HepG2 (cell line): ENCODE measurements at regions not wholly inside any gene's neighbourhood (a gene's known extent, or its start where the extent isn't known, plus 50 kb on each side); places are given as distances from the start of the nearest gene placed in this dataset.

Experiments used
- ATAC-seq: fragments of 200-7000 bp; cut with Tn5 transposase; 3 replicates; pipeline ENCODE4 v1.9.1; 2020; ENCODE audit warnings: mild to moderate bottlenecking, moderate library complexity
- BruUV-seq: library from RNA; stranded (reverse); fragments of 400-500 nt; replicated peaks from 2 replicates; lab custom pipeline; 2021; lab: Mats Ljungman, UMichigan
- CTCF ChIA-PET: fragments of 300-600 bp; formaldehyde crosslinking; extraction: SDS; loops from one replicate; lab custom pipeline; 2021; ENCODE audit warnings: low total read pairs, inconsistent platforms, low intra/inter-chr PET ratio; lab: Yijun Ruan, JAX
- POLR2A ChIA-PET: fragments of 350-600 bp; sonication (Branson Sonifier 250); formaldehyde crosslinking; loops from one replicate; lab custom pipeline; 2020; ENCODE audit warnings: antibody characterized with exemption, inconsistent platforms; lab: Yijun Ruan, JAX
- DNase-seq: peaks from one replicate; pipeline ENCODE4 v3.0.0-alpha.2; 2015; ENCODE audit warnings: low spot score
- FAIRE-seq: peaks from 3 replicates; lab custom pipeline; 2011; peaks lifted over from hg19 to GRCh38; lab: Jason Lieb, UNC
- H2AFZ ChIP-seq: one replicate; pipeline ENCODE4 v1.6.1; 2011; ENCODE audit warnings: low read length, inconsistent platforms
- H3K27ac ChIP-seq: fragments of 300-600 bp; 3 replicates; pipeline ENCODE4 v1.8.0; 2011; ENCODE audit warnings: mixed run types, mild to moderate bottlenecking, mixed read lengths, low read length, inconsistent platforms; ENCODE audit not compliant: insufficient read depth; ENCODE audit errors: extremely low read length
- H3K27me3 ChIP-seq, 2 experiments: fragments of 200-600 bp in 1 of 2; 2 replicates in 1 of 2; 3 replicates in 1 of 2; pipeline versions ENCODE4 v1.6.0 to v1.8.0; 2011; ENCODE audit warnings: low read length in 2 of 2, mild to moderate bottlenecking in 2 of 2, moderate library complexity in 2 of 2, inconsistent platforms in 1 of 2; ENCODE audit not compliant: insufficient read depth in 2 of 2, control insufficient read depth in 1 of 2
- H3K36me3 ChIP-seq, 2 experiments: fragments of 200-600 bp in 1 of 2; replicated peaks in 1 of 2; 2 replicates in 1 of 2; 3 replicates in 1 of 2; pipeline versions ENCODE4 v1.5.1 to v1.8.0; 2011; ENCODE audit warnings: low read length in 2 of 2, inconsistent platforms in 1 of 2; ENCODE audit not compliant: insufficient read depth in 2 of 2, control insufficient read depth in 1 of 2
- H3K4me1 ChIP-seq: 2 replicates; pipeline ENCODE4 v1.5.1; 2012; ENCODE audit warnings: low read length, inconsistent platforms; ENCODE audit not compliant: insufficient read depth
- H3K4me2 ChIP-seq: 2 replicates; pipeline ENCODE4 v1.6.0; 2011; ENCODE audit warnings: low read depth, low read length, inconsistent platforms
- H3K4me3 ChIP-seq, 3 experiments: fragments of 200-600 bp in 1 of 3; sonication (generic), shearing (Covaris generic) in 1 of 3; replicated peaks in 1 of 3; 2 replicates each; pipeline ENCODE4 v1.5.1; 2011 to 2016; ENCODE audit warnings: low read length in 3 of 3, inconsistent platforms in 2 of 3, low read depth in 2 of 3, mild to moderate bottlenecking in 2 of 3, control low read depth in 1 of 3, mixed read lengths in 1 of 3; ENCODE audit not compliant: insufficient read depth in 1 of 3
- H3K79me2 ChIP-seq: one replicate; pipeline ENCODE4 v1.6.1; 2011; ENCODE audit warnings: low read length, inconsistent platforms; ENCODE audit not compliant: insufficient read depth
- H3K9ac ChIP-seq: 2 replicates; pipeline ENCODE4 v1.6.0; 2011; ENCODE audit warnings: mild to moderate bottlenecking, low read depth, low read length, inconsistent platforms; ENCODE audit not compliant: insufficient read depth
- H3K9me3 ChIP-seq: 2 replicates; pipeline ENCODE4 v1.5.1; 2012; ENCODE audit warnings: mild to moderate bottlenecking, low read length
- H4K20me1 ChIP-seq: 2 replicates; pipeline ENCODE4 v1.6.0; 2011; ENCODE audit warnings: inconsistent platforms, mild to moderate bottlenecking, low read length, moderate library complexity; ENCODE audit not compliant: insufficient read depth
- ATM ChIP-seq: fragments of 450-650 bp; IDR thresholded peaks from 2 replicates; pipeline ENCODE4 v1.7.1; 2017; ENCODE audit warnings: mild to moderate bottlenecking, borderline replicate concordance
- CBX1 ChIP-seq: IDR thresholded peaks from one replicate; pipeline ENCODE4 v1.6.1; 2016; ENCODE audit warnings: antibody characterized with exemption, low read depth
- EP300 ChIP-seq, 3 experiments: sonication (generic) in 1 of 3; formaldehyde crosslinking in 1 of 3; IDR thresholded peaks; 2 replicates each; pipeline versions ENCODE4 v1.5.1 to v1.6.1; 2011 to 2020; ENCODE audit warnings: low read depth in 2 of 3, low read length in 2 of 3, borderline replicate concordance in 1 of 3, improper control_type of control experiment in 1 of 3, mild to moderate bottlenecking in 1 of 3, missing genetic modification reagents in 1 of 3, moderate library complexity in 1 of 3
- FOSL1 ChIP-seq: sonication (generic); formaldehyde crosslinking; IDR thresholded peaks from 2 replicates; pipeline ENCODE4 v1.9.0; 2021; ENCODE audit warnings: missing genetic modification reagents, borderline replicate concordance
- FOXA3 ChIP-seq: IDR thresholded peaks from 2 replicates; pipeline ENCODE4 v1.6.1; 2016; ENCODE audit warnings: missing genetic modification reagents, missing compliant biosample characterization
- MAFG ChIP-seq: sonication (generic); formaldehyde crosslinking; IDR thresholded peaks from 2 replicates; pipeline ENCODE4 v1.5.1; 2020; ENCODE audit warnings: mild to moderate bottlenecking, missing genetic modification reagents
- NFATC3 ChIP-seq: sonication (generic); formaldehyde crosslinking; IDR thresholded peaks from 2 replicates; pipeline ENCODE4 v1.5.1; 2020; ENCODE audit warnings: mild to moderate bottlenecking, missing genetic modification reagents
- NR1H2 ChIP-seq: sonication (generic); formaldehyde crosslinking; IDR thresholded peaks from 2 replicates; pipeline ENCODE4 v1.8.1; 2022; ENCODE audit warnings: low read depth, missing genetic modification reagents, borderline replicate concordance
- PREB ChIP-seq: sonication (generic); formaldehyde crosslinking; IDR thresholded peaks from 2 replicates; pipeline ENCODE4 v1.4.0; 2020; ENCODE audit warnings: missing genetic modification reagents
- SMARCE1 ChIP-seq: fragments of 450-650 bp; IDR thresholded peaks from 2 replicates; pipeline ENCODE4 v1.6.1; 2017; ENCODE audit warnings: borderline replicate concordance
- TBX3 ChIP-seq: fragments of 450-650 bp; IDR thresholded peaks from 2 replicates; pipeline ENCODE4 v1.6.1; 2017; ENCODE audit warnings: antibody characterized with exemption, mild to moderate bottlenecking, inconsistent platforms, borderline replicate concordance
- ZBTB20 ChIP-seq: sonication (generic); formaldehyde crosslinking; IDR thresholded peaks from 2 replicates; pipeline ENCODE4 v1.8.1; 2023; ENCODE audit warnings: missing genetic modification reagents, low read depth, mild to moderate bottlenecking, borderline replicate concordance
- ZBTB4 ChIP-seq: sonication (generic); formaldehyde crosslinking; IDR thresholded peaks from 2 replicates; pipeline ENCODE4 v1.4.0; 2020; ENCODE audit warnings: missing genetic modification reagents, mild to moderate bottlenecking, borderline replicate concordance
- ZNF3 ChIP-seq: IDR thresholded peaks from 2 replicates; pipeline ENCODE4 v1.7.0; 2017; ENCODE audit warnings: inconsistent platforms
- ZNF337 ChIP-seq: sonication (generic); formaldehyde crosslinking; IDR thresholded peaks from 2 replicates; pipeline ENCODE4 v1.5.1; 2020; ENCODE audit warnings: missing genetic modification reagents, low read depth, mild to moderate bottlenecking, borderline replicate concordance
- ZNF598 ChIP-seq: sonication (generic); formaldehyde crosslinking; IDR thresholded peaks from 2 replicates; pipeline ENCODE4 v1.5.1; 2020; ENCODE audit warnings: mild to moderate bottlenecking, missing genetic modification reagents, borderline replicate concordance
- ZNF720 ChIP-seq: sonication (generic); formaldehyde crosslinking; IDR thresholded peaks from 2 replicates; pipeline ENCODE4 v1.4.0; 2020; ENCODE audit warnings: missing genetic modification reagents
- WGBS: methylation state at CpG from one replicate; pipeline ENCODE4 v1.1.6; 2017; ENCODE audit warnings: low lambda C conversion rate; 5-methylcytosine and 5-hydroxymethylcytosine counted together
- in situ Hi-C: cut with HindIII; loops from 2 replicates; pipeline ENCODE4 v1.10.0; 2017; ENCODE audit warnings: low pct_unique_long_range_greater_than_20kb; ENCODE audit not compliant: extremely low pct_ligation_motif_present
- intact Hi-C: fragments of 100-400 bp; cut with micrococcal nuclease; formaldehyde crosslinking; loops from one replicate; pipeline ENCODE4 v1.10.0; 2022; ENCODE audit not compliant: unreplicated experiment

- Histone ChIP-seq H3K27me3 (no peaks in the 10 kb centered on the region), H3K79me2 (no peaks in the 10 kb centered on the region), H3K36me3 (no peaks in the 10 kb centered on the region), H3K9ac (no peak overlapping the region), H3K4me2 (no peak overlapping the region), H3K9me3 (no peaks in the 10 kb centered on the region), H2AFZ (no peak overlapping the region)
- no peak for DNase-seq
- 47% methylated on average over 2 of the region's 2 CpGs for WGBS
- intact Hi-C loops, result no loop called here
- POLR2A ChIA-PET, result no interaction called here
- no peak for TF ChIP-seq ZNF598
- no peak for TF ChIP-seq SMARCE1
- TF ChIP-seq FOXA3 (CRISPR knock-in tag), result no peak
- TF ChIP-seq NR1H2 (CRISPR knock-in tag), result no peak
- TF ChIP-seq MAFG (CRISPR knock-in tag), result no peak
- no peak for TF ChIP-seq EP300 (IDR thresholded peaks at IDR 0.05; ENCODE audit: low read depth in 2 of 2, low read length in 2 of 2)
- no peak for TF ChIP-seq EP300 (CRISPR knock-in tag; IDR thresholded peaks at IDR 0.05; ENCODE audit: borderline replicate concordance)
- TF ChIP-seq FOSL1 (CRISPR knock-in tag), result no peak
- TF ChIP-seq ZNF720 (CRISPR knock-in tag), result no peak
- TF ChIP-seq ZBTB20 (CRISPR knock-in tag), result no peak
- no peak for TF ChIP-seq ATM
- no peak for TF ChIP-seq ZNF3 (CRISPR knock-in tag)
- TF ChIP-seq, all 625 proteins: peak for 0
- in situ Hi-C loops, result no loop called here
- H3K4me3 ChIP-seq, result no peak overlapping the region
- CTCF ChIA-PET, result no interaction called here
- FAIRE-seq, result no peak
- H4K20me1 ChIP-seq, result no peaks in the 10 kb centered on the region
- no peaks in the 10 kb centered on the region for H3K4me1 ChIP-seq
- no peak for ATAC-seq
- BruUV-seq, result no TSS peak
- no peak overlapping the region for H3K27ac ChIP-seq
Measured at GRCh38 chrX:22376369-22376768, 103.7 kb downstream of the CBLL2 start.

- FAIRE-seq, result no peak
- no peaks in the 10 kb centered on the region for H3K27me3 ChIP-seq
- DNase-seq, result no peak
- intact Hi-C loops (no loop called here), in situ Hi-C loops (no loop called here)
- no peaks in the 10 kb centered on the region for H4K20me1 ChIP-seq
- no peak overlapping the region for H3K9ac ChIP-seq
- no peaks in the 10 kb centered on the region for H3K79me2 ChIP-seq
- ATAC-seq, result no peak
- no peak overlapping the region for H3K4me3 ChIP-seq
- ChIA-PET POLR2A (no interaction called here), CTCF (no interaction called here)
- no peak overlapping the region for H2AFZ ChIP-seq
- no peaks in the 10 kb centered on the region for H3K36me3 ChIP-seq
- no peak overlapping the region for H3K27ac ChIP-seq
- BruUV-seq, result no TSS peak
- no peak overlapping the region for H3K4me2 ChIP-seq
- WGBS, result 2% methylated on average over 4 of the region's 4 CpGs
- H3K4me1 ChIP-seq, result no peaks in the 10 kb centered on the region
- H3K9me3 ChIP-seq, result no peaks in the 10 kb centered on the region
- no peak for TF ChIP-seq CBX1
- TF ChIP-seq NFATC3 (CRISPR knock-in tag), result no peak
- no peak for TF ChIP-seq ZNF337 (CRISPR knock-in tag)
- TF ChIP-seq TBX3, result no peak
- no peak for TF ChIP-seq ZBTB4 (CRISPR knock-in tag)
- no peak for TF ChIP-seq PREB
Measured at GRCh38 chrX:22378296-22378695, 105.6 kb downstream of the CBLL2 start.
